ENCODE measurements at regions not wholly inside any gene's neighbourhood (a gene's known extent, or its start where the extent isn't known, plus 50 kb on each side); places are given as distances from the start of the nearest gene placed in this dataset.

- H3K4me1 ChIP-seq, result no peaks in the 10 kb centered on the region
- H3K36me3 ChIP-seq, result no peaks in the 10 kb centered on the region
- TF ChIP-seq POLR2AphosphoS5 (IDR thresholded peaks at IDR 0.05) (no peak), POLR2A (IDR thresholded peaks at IDR 0.05) (no peak), CTCF (IDR thresholded peaks at IDR 0.05) (no peak)
- no peak for DNase-seq (ENCODE audit: low spot score in 2 of 2)
- H3K27ac ChIP-seq, result no peak overlapping the region
- H3K27me3 ChIP-seq, result peaks cover 0 to 4% of the 10 kb centered on the region in 2 donors
- no peak overlapping the region for H3K4me3 ChIP-seq
- H3K9me3 ChIP-seq, result no peaks in the 10 kb centered on the region
- intact Hi-C loops (cut with DNase I; ENCODE audit: low total_unique reads), result loop anchor here (5.0 kb wide), 1 partner anchor 142 kb away; no protein-coding TSS in a partner anchor
Observed at GRCh38 chr16:13793841-13794409, 126.0 kb upstream of the ERCC4 start.

GRCh38 chr16:13795131-13795530 is 124.8 kb upstream of the ERCC4 start:
- H3K27me3 ChIP-seq, result peaks cover 0 to 4% of the 10 kb centered on the region in 2 donors
- DNase-seq (ENCODE audit: low spot score in 2 of 2), result no peak
- intact Hi-C loops (cut with DNase I; ENCODE audit: low total_unique reads), result no loop called here
- no peak overlapping the region for H3K4me3 ChIP-seq
- no peaks in the 10 kb centered on the region for H3K9me3 ChIP-seq
- no peak overlapping the region for H3K27ac ChIP-seq
- TF ChIP-seq CTCF (IDR thresholded peaks at IDR 0.05) (no peak), POLR2A (IDR thresholded peaks at IDR 0.05) (no peak), POLR2AphosphoS5 (IDR thresholded peaks at IDR 0.05) (no peak)
- H3K4me1 ChIP-seq, result no peaks in the 10 kb centered on the region
- no peaks in the 10 kb centered on the region for H3K36me3 ChIP-seq

- Histone ChIP-seq H3K9me3 (no peaks in the 10 kb centered on the region), H3K27ac (no peak overlapping the region), H3K4me1 (no peaks in the 10 kb centered on the region), H3K27me3 (peaks cover 0 to 4% of the 10 kb centered on the region in 2 donors), H3K36me3 (no peaks in the 10 kb centered on the region), H3K4me3 (no peak overlapping the region)
- DNase-seq (ENCODE audit: low spot score in 2 of 2), result no peak
- intact Hi-C loops (cut with DNase I; ENCODE audit: low total_unique reads), result no loop called here
- no peak for TF ChIP-seq POLR2A (IDR thresholded peaks at IDR 0.05)
- TF ChIP-seq CTCF (IDR thresholded peaks at IDR 0.05), result no peak
- TF ChIP-seq POLR2AphosphoS5 (IDR thresholded peaks at IDR 0.05), result no peak
Observed at GRCh38 chr16:13797718-13798117, 122.2 kb upstream of the ERCC4 start.

- peaks cover 0 to 4% of the 10 kb centered on the region in 2 donors for H3K27me3 ChIP-seq
- no peaks in the 10 kb centered on the region for H3K9me3 ChIP-seq
- no peak overlapping the region for H3K4me3 ChIP-seq
- no peaks in the 10 kb centered on the region for H3K36me3 ChIP-seq
- no peak overlapping the region for H3K27ac ChIP-seq
- TF ChIP-seq CTCF (IDR thresholded peaks at IDR 0.05) (no peak), POLR2A (IDR thresholded peaks at IDR 0.05) (no peak), POLR2AphosphoS5 (IDR thresholded peaks at IDR 0.05) (no peak)
- no peak for DNase-seq (ENCODE audit: low spot score in 2 of 2)
- H3K4me1 ChIP-seq, result no peaks in the 10 kb centered on the region
- intact Hi-C loops (cut with DNase I; ENCODE audit: low total_unique reads), result no loop called here
Observed at GRCh38 chr16:13798211-13798610, 121.7 kb upstream of the ERCC4 start.

- intact Hi-C loops (cut with DNase I; ENCODE audit: low total_unique reads), result no loop called here
- Histone ChIP-seq H3K4me3 (no peak overlapping the region), H3K4me1 (no peaks in the 10 kb centered on the region), H3K36me3 (no peaks in the 10 kb centered on the region), H3K9me3 (no peaks in the 10 kb centered on the region), H3K27me3 (no peaks in the 10 kb centered on the region), H3K27ac (no peak overlapping the region)
- no peak for DNase-seq (ENCODE audit: low spot score in 2 of 2)
- TF ChIP-seq POLR2AphosphoS5 (IDR thresholded peaks at IDR 0.05) (no peak), POLR2A (IDR thresholded peaks at IDR 0.05) (no peak), CTCF (IDR thresholded peaks at IDR 0.05) (no peak)
Observed at GRCh38 chr16:13803974-13804373, 116.0 kb upstream of the ERCC4 start.
